ENCODE measurements at regions not wholly inside any gene's neighbourhood (a gene's known extent, or its start where the extent isn't known, plus 50 kb on each side); places are given as distances from the start of the nearest gene placed in this dataset.

GRCh38 chr1:208524925-208525324 lies 280.7 kb upstream of the PLXNA2 start:
- no peaks in the 10 kb centered on the region for H3K4me1 ChIP-seq (ENCODE audit: insufficient read depth, low read length)
- ATAC-seq (ENCODE audit: poor library complexity) (no peak), DNase-seq (no peak)
- Mint-ChIP-seq H3K27me3 (peaks cover 11% of the 10 kb centered on the region), H3K9me3 (no peaks in the 10 kb centered on the region), H3K36me3 (ENCODE audit: low read depth) (no peaks in the 10 kb centered on the region), H3K4me3 (no peak overlapping the region), H3K4me1 (ENCODE audit: low read depth) (no peaks in the 10 kb centered on the region), H3K27ac (no peak overlapping the region)
- peaks cover 0 to 5% of the 10 kb centered on the region in 2 experiments for H3K9me3 ChIP-seq (ENCODE audit: control insufficient read depth in 1 of 2, insufficient read depth in 1 of 2, low read length in 2 of 2)
- POLR2A ChIA-PET = no interaction called here
- H3K36me3 ChIP-seq (ENCODE audit: insufficient read depth, low read length) = no peaks in the 10 kb centered on the region
- CTCF ChIA-PET = no interaction called here
- intact Hi-C loops (cut with DNase I, micrococcal nuclease) = no loop called here
- H3K27me3 ChIP-seq (ENCODE audit: control insufficient read depth in 1 of 2, insufficient read depth in 2 of 2, low read length in 2 of 2) = no peaks in the 10 kb centered on the region
- TF ChIP-seq CTCF (IDR thresholded peaks at IDR 0.05) = no peak
- no peak overlapping the region for H3K4me3 ChIP-seq (ENCODE audit: low read length)
- H3K27ac ChIP-seq (ENCODE audit: low read depth in 1 of 2, low read length in 2 of 2) = no peak overlapping the region

GRCh38 chr1:208525417-208525816 lies 281.2 kb upstream of the PLXNA2 start:
- Mint-ChIP-seq H3K27me3 (peaks cover 11% of the 10 kb centered on the region), H3K9me3 (no peaks in the 10 kb centered on the region), H3K4me1 (ENCODE audit: low read depth) (no peaks in the 10 kb centered on the region), H3K4me3 (no peak overlapping the region), H3K27ac (no peak overlapping the region), H3K36me3 (ENCODE audit: low read depth) (no peaks in the 10 kb centered on the region)
- DNase-seq = no peak
- no peaks in the 10 kb centered on the region for H3K27me3 ChIP-seq (ENCODE audit: control insufficient read depth in 1 of 2, insufficient read depth in 2 of 2, low read length in 2 of 2)
- no peak for ATAC-seq (ENCODE audit: poor library complexity)
- no peak overlapping the region for H3K27ac ChIP-seq (ENCODE audit: low read depth in 1 of 2, low read length in 2 of 2)
- POLR2A ChIA-PET = no interaction called here
- H3K4me1 ChIP-seq (ENCODE audit: insufficient read depth, low read length) = no peaks in the 10 kb centered on the region
- H3K36me3 ChIP-seq (ENCODE audit: insufficient read depth, low read length) = no peaks in the 10 kb centered on the region
- intact Hi-C loops (cut with DNase I, micrococcal nuclease) = no loop called here
- peaks cover 0 to 5% of the 10 kb centered on the region in 2 experiments for H3K9me3 ChIP-seq (ENCODE audit: control insufficient read depth in 1 of 2, insufficient read depth in 1 of 2, low read length in 2 of 2)
- CTCF ChIA-PET = no interaction called here
- TF ChIP-seq CTCF (IDR thresholded peaks at IDR 0.05) = no peak
- H3K4me3 ChIP-seq (ENCODE audit: low read length) = no peak overlapping the region

GRCh38 chr1:208526613-208527125 lies 282.5 kb upstream of the PLXNA2 start:
- Histone ChIP-seq H3K4me1 (ENCODE audit: insufficient read depth, low read length) (no peaks in the 10 kb centered on the region), H3K27ac (ENCODE audit: low read depth in 1 of 2, low read length in 2 of 2) (no peak overlapping the region), H3K9me3 (ENCODE audit: control insufficient read depth in 1 of 2, insufficient read depth in 1 of 2, low read length in 2 of 2) (peaks cover 0 to 5% of the 10 kb centered on the region in 2 experiments), H3K4me3 (ENCODE audit: low read length) (no peak overlapping the region), H3K36me3 (ENCODE audit: insufficient read depth, low read length) (no peaks in the 10 kb centered on the region), H3K27me3 (ENCODE audit: control insufficient read depth in 1 of 2, insufficient read depth in 2 of 2, low read length in 2 of 2) (no peaks in the 10 kb centered on the region)
- ATAC-seq (ENCODE audit: poor library complexity) (no peak), DNase-seq (no peak)
- Mint-ChIP-seq H3K4me3 (no peak overlapping the region), H3K27me3 (peaks cover 11% of the 10 kb centered on the region), H3K4me1 (ENCODE audit: low read depth) (no peaks in the 10 kb centered on the region), H3K27ac (no peak overlapping the region), H3K9me3 (no peaks in the 10 kb centered on the region), H3K36me3 (ENCODE audit: low read depth) (no peaks in the 10 kb centered on the region)
- no peak for TF ChIP-seq CTCF (IDR thresholded peaks at IDR 0.05)
- CTCF ChIA-PET = no interaction called here
- POLR2A ChIA-PET = no interaction called here
- intact Hi-C loops (cut with DNase I, micrococcal nuclease) = no loop called here
